Prostate gland (tissue), 2 donors: ENCODE measurements at regions not wholly inside any gene's neighbourhood (a gene's known extent, or its start where the extent isn't known, plus 50 kb on each side); places are given as distances from the start of the nearest gene placed in this dataset.
"Not testable (repeated sequence)": the region's sequence is repeated elsewhere in the genome, so short reads cannot be mapped to it uniquely, and the experiment has no call there.

Source experiments
- DNase-seq: peaks from one replicate; pipeline ENCODE4 v3.0.0-alpha.2; 2019; ENCODE audit warnings: low spot score
- H3K27ac ChIP-seq, 2 donors: fragments of 200-600 bp; sonication (generic); 2 replicates each; pipeline ENCODE4 v1.5.1; 2017 to 2019
- H3K27me3 ChIP-seq: fragments of 200-600 bp; sonication (generic); replicated peaks from 2 replicates; pipeline ENCODE4 v1.5.1; 2019; ENCODE audit not compliant: insufficient read depth
- H3K36me3 ChIP-seq, 2 donors: fragments of 200-600 bp; sonication (generic); 1 replicate in 1 of 2; 2 replicates in 1 of 2; pipeline versions ENCODE4 v1.5.1 to v1.8.1; 2017 to 2019
- H3K4me1 ChIP-seq: fragments of 200-600 bp; sonication (generic); replicated peaks from 2 replicates; pipeline ENCODE4 v1.5.1; 2019
- H3K4me3 ChIP-seq, 2 donors: fragments of 200-600 bp; sonication (generic); 2 replicates each; pipeline ENCODE4 v1.5.1; 2017 to 2019
- H3K9me3 ChIP-seq: fragments of 200-600 bp; sonication (generic); 2 replicates; pipeline ENCODE4 v1.5.1; 2017
- CTCF ChIP-seq, 4 experiments: fragments of 200-600 bp in 2 of 4; fragments of 450-650 bp in 2 of 4; sonication (generic) in 2 of 4; IDR thresholded peaks; 1 replicate in 3 of 4; 2 replicates in 1 of 4; pipeline ENCODE4 v1.5.1; 2016 to 2019; ENCODE audit warnings: antibody characterized with exemption in 4 of 4, mild to moderate bottlenecking in 2 of 4, moderate library complexity in 2 of 4
- POLR2A ChIP-seq: fragments of 450-650 bp; IDR thresholded peaks from one replicate; pipeline ENCODE4 v1.6.1; 2016; ENCODE audit warnings: antibody characterized with exemption, mild to moderate bottlenecking
- POLR2AphosphoS5 ChIP-seq: sonication (generic); formaldehyde crosslinking; IDR thresholded peaks from one replicate; pipeline ENCODE4 v1.6.1; 2017; ENCODE audit warnings: antibody characterized with exemption
- WGBS: methylation state at CpG from one replicate; pipeline ENCODE4 v1.1.5; 2018; 5-methylcytosine and 5-hydroxymethylcytosine counted together
- intact Hi-C: fragments of 100-400 bp; cut with DNase I; formaldehyde crosslinking; loops from one replicate; pipeline ENCODE4 v1.14.2; 2022

GRCh38 chrX:44060221-44060620 is 87.0 kb upstream of the NDP start:
- Histone ChIP-seq H3K27ac (no peak overlapping the region), H3K36me3 (no peaks in the 10 kb centered on the region), H3K4me3 (no peak overlapping the region), H3K9me3 (no peaks in the 10 kb centered on the region), H3K4me1 (no peaks in the 10 kb centered on the region), H3K27me3 (no peaks in the 10 kb centered on the region)
- intact Hi-C loops, result no loop called here
- no peak for DNase-seq
- TF ChIP-seq POLR2AphosphoS5 (no peak), POLR2A (no peak), CTCF (IDR thresholded peaks at IDR 0.05) (no peak)
- WGBS, result 97% methylated on average over 2 of the region's 2 CpGs

- H3K27ac ChIP-seq, result no peak overlapping the region
- no peaks in the 10 kb centered on the region for H3K4me1 ChIP-seq
- no peaks in the 10 kb centered on the region for H3K36me3 ChIP-seq
- no peak for TF ChIP-seq POLR2AphosphoS5
- TF ChIP-seq POLR2A, result no peak
- no peak for TF ChIP-seq CTCF (IDR thresholded peaks at IDR 0.05)
- intact Hi-C loops, result no loop called here
- 90% methylated on average over 4 of the region's 4 CpGs for WGBS
- H3K4me3 ChIP-seq, result no peak overlapping the region
- no peaks in the 10 kb centered on the region for H3K9me3 ChIP-seq
- no peak for DNase-seq
- H3K27me3 ChIP-seq, result no peaks in the 10 kb centered on the region
Observed at GRCh38 chrX:44058339-44058738, 85.1 kb upstream of the NDP start.

- H3K36me3 ChIP-seq, result no peaks in the 10 kb centered on the region
- intact Hi-C loops, result no loop called here
- H3K9me3 ChIP-seq, result no peaks in the 10 kb centered on the region
- DNase-seq, result no peak
- H3K27ac ChIP-seq, result no peak overlapping the region
- no peak for TF ChIP-seq POLR2AphosphoS5
- H3K4me3 ChIP-seq, result no peak overlapping the region
- WGBS, result 78% methylated on average over 4 of the region's 4 CpGs
- no peaks in the 10 kb centered on the region for H3K27me3 ChIP-seq
- no peaks in the 10 kb centered on the region for H3K4me1 ChIP-seq
Observed at GRCh38 chrX:44055638-44056037, 82.4 kb upstream of the NDP start.

GRCh38 chrX:44054863-44055601 is 81.8 kb upstream of the NDP start:
- H3K9me3 ChIP-seq, result no peaks in the 10 kb centered on the region
- TF ChIP-seq CTCF (IDR thresholded peaks at IDR 0.05) (no peak), POLR2AphosphoS5 (no peak), POLR2A (no peak)
- no peaks in the 10 kb centered on the region for H3K4me1 ChIP-seq
- WGBS, result 86% methylated on average over 4 of the region's 4 CpGs
- H3K27ac ChIP-seq, result no peak overlapping the region
- H3K27me3 ChIP-seq, result no peaks in the 10 kb centered on the region
- no peaks in the 10 kb centered on the region for H3K36me3 ChIP-seq
- intact Hi-C loops, result no loop called here
- H3K4me3 ChIP-seq, result no peak overlapping the region
- DNase-seq, result no peak

GRCh38 chrX:44045106-44045505 is 71.9 kb upstream of the NDP start:
- WGBS, result 100% methylated on average over 1 of the region's 1 CpG
- intact Hi-C loops, H3K27ac ChIP-seq, H3K27me3 ChIP-seq, H3K4me3 ChIP-seq, H3K4me1 ChIP-seq, H3K9me3 ChIP-seq, H3K36me3 ChIP-seq, DNase-seq: not testable (repeated sequence)

GRCh38 chrX:44043496-44043895 is 70.3 kb upstream of the NDP start:
- Histone ChIP-seq H3K4me1 (no peaks in the 10 kb centered on the region), H3K27me3 (no peaks in the 10 kb centered on the region), H3K4me3 (no peak overlapping the region), H3K36me3 (no peaks in the 10 kb centered on the region), H3K9me3 (no peaks in the 10 kb centered on the region), H3K27ac (no peak overlapping the region)
- intact Hi-C loops, result no loop called here
- 89% methylated on average over 1 of the region's 1 CpG for WGBS
- no peak for TF ChIP-seq POLR2A
- TF ChIP-seq CTCF (IDR thresholded peaks at IDR 0.05), result no peak
- no peak for TF ChIP-seq POLR2AphosphoS5
- no peak for DNase-seq
